GM18517 (cell line): ENCODE measurements at regions not wholly inside any gene's neighbourhood (a gene's known extent, or its start where the extent isn't known, plus 50 kb on each side); places are given as distances from the start of the nearest gene placed in this dataset.
"Not testable (repeated sequence)": the region's sequence is repeated elsewhere in the genome, so short reads cannot be mapped to it uniquely, and the experiment has no call there.

Experiments
- ATAC-seq: cut with Tn5 transposase; IDR thresholded peaks from one replicate; pipeline ENCODE4 v1.9.1; 2021; ENCODE audit warnings: mild to moderate bottlenecking, moderate library complexity; ENCODE audit not compliant: unreplicated experiment

- ATAC-seq, result no peak
Observed at GRCh38 chr7:113784316-113784715, 134.5 kb downstream of the PPP1R3A start.

GRCh38 chr7:113783403-113783802, 135.4 kb downstream of the PPP1R3A start:
- ATAC-seq, result no peak

- no peak for ATAC-seq
Observed at GRCh38 chr7:113775804-113776203, 143.0 kb downstream of the PPP1R3A start.

- ATAC-seq, result no peak
Observed at GRCh38 chr7:113775401-113775800, 143.4 kb downstream of the PPP1R3A start.

GRCh38 chr7:113774182-113774807, 144.5 kb downstream of the PPP1R3A start:
- ATAC-seq, result peak; percentile 85

GRCh38 chr7:113770146-113770738, 148.6 kb downstream of the PPP1R3A start:
- no peak for ATAC-seq

- ATAC-seq, result no peak
Observed at GRCh38 chr7:113768387-113768786, 150.4 kb downstream of the PPP1R3A start.

GRCh38 chr7:113764401-113765035, 154.3 kb downstream of the PPP1R3A start:
- ATAC-seq, result no peak

- no peak for ATAC-seq
Observed at GRCh38 chr7:113763226-113763625, 155.6 kb downstream of the PPP1R3A start.

GRCh38 chr7:113756250-113756649, 162.6 kb downstream of the PPP1R3A start:
- no peak for ATAC-seq

GRCh38 chr7:113752689-113753088, 166.1 kb downstream of the PPP1R3A start:
- no peak for ATAC-seq

GRCh38 chr7:113752289-113752688, 166.5 kb downstream of the PPP1R3A start:
- ATAC-seq, result no peak

GRCh38 chr7:113751547-113751946, 167.3 kb downstream of the PPP1R3A start:
- ATAC-seq, result no peak

GRCh38 chr7:113748385-113748784, 170.4 kb downstream of the PPP1R3A start:
- ATAC-seq, result not testable (repeated sequence)

GRCh38 chr7:113742946-113743431, 175.8 kb downstream of the PPP1R3A start:
- not testable (repeated sequence) for ATAC-seq

- ATAC-seq, result no peak
Observed at GRCh38 chr7:113742377-113742776, 176.4 kb downstream of the PPP1R3A start.

GRCh38 chr7:113731571-113731970, 187.2 kb downstream of the PPP1R3A start:
- no peak for ATAC-seq

GRCh38 chr7:113730309-113730955, 188.4 kb downstream of the PPP1R3A start:
- no peak for ATAC-seq

- no peak for ATAC-seq
Observed at GRCh38 chr7:113727486-113727885, 191.3 kb downstream of the PPP1R3A start.

GRCh38 chr7:113722006-113722405, 196.8 kb downstream of the PPP1R3A start:
- ATAC-seq, result no peak

GRCh38 chr7:113717739-113718138, 201.1 kb downstream of the PPP1R3A start:
- no peak for ATAC-seq
